Retinal pigment epithelial cell (primary cell): ENCODE measurements at regions not wholly inside any gene's neighbourhood (a gene's known extent, or its start where the extent isn't known, plus 50 kb on each side); places are given as distances from the start of the nearest gene placed in this dataset.
"Not testable (repeated sequence)": the region's sequence is repeated elsewhere in the genome, so short reads cannot be mapped to it uniquely, and the experiment has no call there.

Source experiments
- DNase-seq: peaks from one replicate; pipeline ENCODE4 v3.0.0-alpha.2; 2010; ENCODE audit warnings: low read depth
- H3K4me3 ChIP-seq: 2 replicates; pipeline ENCODE4 v1.5.1; 2011; ENCODE audit warnings: mild to moderate bottlenecking, low read length, control low read depth, moderate library complexity
- CTCF ChIP-seq: conservative IDR thresholded peaks from 2 replicates; pipeline ENCODE4 v1.5.1; 2011; ENCODE audit warnings: low read depth, low read length, control low read depth, inconsistent platforms

- TF ChIP-seq CTCF: no peak
- H3K4me3 ChIP-seq: no peak overlapping the region
- no peak for DNase-seq
These were observed 271.4 kb upstream of the GRM3 start for GRCh38 chr7:86372262-86372661.

- no peak for TF ChIP-seq CTCF
- no peak overlapping the region for H3K4me3 ChIP-seq
- DNase-seq: no peak
These were observed 276.8 kb upstream of the GRM3 start for GRCh38 chr7:86366946-86367345.

- not testable (repeated sequence) for DNase-seq, H3K4me3 ChIP-seq
These were observed 303.3 kb upstream of the GRM3 start for GRCh38 chr7:86340407-86340806.

- no peak for TF ChIP-seq CTCF
- no peak overlapping the region for H3K4me3 ChIP-seq
- no peak for DNase-seq
These were observed 304.7 kb upstream of the GRM3 start for GRCh38 chr7:86339051-86339450.

GRCh38 chr7:86328801-86329433, 314.8 kb upstream of the GRM3 start:
- no peak overlapping the region for H3K4me3 ChIP-seq
- no peak for DNase-seq
- TF ChIP-seq CTCF: no peak

- no peak for DNase-seq
- no peak for TF ChIP-seq CTCF
- H3K4me3 ChIP-seq: no peak overlapping the region
These were observed 316.9 kb upstream of the GRM3 start for GRCh38 chr7:86326847-86327246.

GRCh38 chr7:86320889-86321288, 322.8 kb upstream of the GRM3 start:
- TF ChIP-seq CTCF: no peak
- no peak overlapping the region for H3K4me3 ChIP-seq
- no peak for DNase-seq

GRCh38 chr7:86320341-86320740, 323.4 kb upstream of the GRM3 start:
- no peak overlapping the region for H3K4me3 ChIP-seq
- no peak for DNase-seq
- TF ChIP-seq CTCF: no peak
